Tibial artery (tissue), 4 donors: ENCODE measurements at regions not wholly inside any gene's neighbourhood (a gene's known extent, or its start where the extent isn't known, plus 50 kb on each side); places are given as distances from the start of the nearest gene placed in this dataset.
"Not testable (repeated sequence)": the region's sequence is repeated elsewhere in the genome, so short reads cannot be mapped to it uniquely, and the experiment has no call there.

ENCODE experiments used
- DNase-seq, 2 donors: peaks; one replicate each; pipeline ENCODE4 v3.0.0-alpha.2; 2019
- H3K27ac ChIP-seq, 2 donors: fragments of 200-600 bp; sonication (generic) in 1 of 2; 1 replicate in 1 of 2; 2 replicates in 1 of 2; pipeline ENCODE4 v1.5.1; 2018 to 2019; ENCODE audit warnings: mild to moderate bottlenecking in 1 of 2
- H3K27me3 ChIP-seq, 2 donors: fragments of 200-600 bp; sonication (generic) in 1 of 2; one replicate each; pipeline versions ENCODE4 v1.5.1 to v1.6.0; 2016 to 2019
- H3K36me3 ChIP-seq, 3 donors: fragments of 200-600 bp; sonication (generic) in 2 of 3; one replicate each; pipeline ENCODE4 v1.5.1; 2016 to 2019; ENCODE audit warnings: mild to moderate bottlenecking in 2 of 3
- H3K4me1 ChIP-seq, 4 donors: fragments of 200-600 bp; sonication (generic) in 2 of 4; 1 replicate in 3 of 4; 2 replicates in 1 of 4; pipeline ENCODE4 v1.5.1; 2016 to 2019
- H3K4me3 ChIP-seq, 2 donors: fragments of 200-600 bp; sonication (generic) in 1 of 2; 1 replicate in 1 of 2; 2 replicates in 1 of 2; pipeline ENCODE4 v1.5.1; 2018 to 2019; ENCODE audit warnings: mild to moderate bottlenecking in 2 of 2
- H3K9me3 ChIP-seq, 3 donors: fragments of 200-600 bp; sonication (generic) in 1 of 3; one replicate each; pipeline ENCODE4 v1.5.1; 2016 to 2019
- CTCF ChIP-seq, 2 experiments: fragments of 200-600 bp in 1 of 2; fragments of 450-650 bp in 1 of 2; IDR thresholded peaks; one replicate each; pipeline ENCODE4 v1.5.1; 2017 to 2019; ENCODE audit warnings: antibody characterized with exemption in 2 of 2, mild to moderate bottlenecking in 1 of 2, moderate library complexity in 1 of 2
- intact Hi-C: fragments of 100-400 bp; cut with DNase I; formaldehyde crosslinking; loops from one replicate; pipeline ENCODE4 v1.15.0; 2023; ENCODE audit warnings: low total_unique reads

- H3K9me3 ChIP-seq = no peaks in the 10 kb centered on the region
- intact Hi-C loops = no loop called here
Observed at GRCh38 chr2:14991723-14992122, 359.2 kb downstream of the LRATD1 start.

GRCh38 chr2:14994721-14995120, 362.2 kb downstream of the LRATD1 start:
- Histone ChIP-seq H3K4me1 (no peaks in the 10 kb centered on the region), H3K27me3 (no peaks in the 10 kb centered on the region), H3K9me3 (no peaks in the 10 kb centered on the region), H3K4me3 (no peak overlapping the region), H3K36me3 (no peaks in the 10 kb centered on the region), H3K27ac (no peak overlapping the region)
- intact Hi-C loops = no loop called here
- no peak for TF ChIP-seq CTCF (IDR thresholded peaks at IDR 0.05)
- no peak for DNase-seq

More at GRCh38 chr2:14991723-14992122, 359.2 kb downstream of the LRATD1 start:
- Histone ChIP-seq H3K27me3 (no peaks in the 10 kb centered on the region), H3K36me3 (no peaks in the 10 kb centered on the region), H3K4me3 (no peak overlapping the region), H3K27ac (no peak overlapping the region), H3K4me1 (no peaks in the 10 kb centered on the region)
- DNase-seq = no peak
- no peak for TF ChIP-seq CTCF (IDR thresholded peaks at IDR 0.05)

DNA sequence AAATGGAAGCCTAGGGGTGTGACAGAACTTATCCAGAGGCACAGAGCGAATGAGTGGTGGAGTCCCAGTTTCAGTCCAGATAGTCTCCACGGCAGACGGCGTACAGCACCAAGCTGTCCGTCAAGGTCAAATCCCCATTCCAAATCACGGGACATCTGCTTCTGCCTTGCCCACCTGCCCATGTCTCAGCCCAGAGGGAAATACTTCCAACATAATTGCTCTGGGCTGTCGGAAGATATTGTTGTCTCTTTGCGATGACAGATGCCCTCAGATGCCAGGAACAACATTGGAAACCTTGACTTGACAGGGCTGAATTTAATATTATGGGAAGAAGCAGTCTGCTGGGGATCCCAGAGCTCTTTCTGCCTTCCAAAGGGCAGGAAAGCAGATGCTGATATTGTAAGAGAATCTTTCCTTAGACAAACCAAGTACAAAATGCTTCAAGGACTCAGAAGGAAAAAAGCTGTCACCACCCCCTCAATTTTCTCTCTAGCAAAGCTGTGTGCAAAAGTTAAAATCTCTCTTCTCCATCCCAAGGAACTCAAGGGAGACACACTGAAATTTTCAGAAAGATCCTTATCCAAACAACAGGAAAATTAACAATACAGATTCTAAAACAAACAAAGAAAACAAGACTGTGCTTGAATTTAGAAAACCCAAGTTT, 364.0 kb downstream of the LRATD1 start:
- Histone ChIP-seq H3K4me3 (no peak overlapping the region), H3K36me3 (no peaks in the 10 kb centered on the region), H3K9me3 (no peaks in the 10 kb centered on the region), H3K4me1 (no peaks in the 10 kb centered on the region), H3K27me3 (no peaks in the 10 kb centered on the region), H3K27ac (no peak overlapping the region)
- no peak for DNase-seq
- intact Hi-C loops = no loop called here
- no peak for TF ChIP-seq CTCF (IDR thresholded peaks at IDR 0.05)

GRCh38 chr2:14998546-14998945, 366.0 kb downstream of the LRATD1 start:
- H3K4me3 ChIP-seq = no peak overlapping the region
- intact Hi-C loops = no loop called here
- no peak for DNase-seq
- H3K27me3 ChIP-seq = no peaks in the 10 kb centered on the region
- no peak overlapping the region for H3K27ac ChIP-seq
- no peaks in the 10 kb centered on the region for H3K9me3 ChIP-seq
- H3K4me1 ChIP-seq = no peaks in the 10 kb centered on the region
- no peak for TF ChIP-seq CTCF (IDR thresholded peaks at IDR 0.05)
- H3K36me3 ChIP-seq = no peaks in the 10 kb centered on the region

- no peak for DNase-seq
- Histone ChIP-seq H3K36me3 (no peaks in the 10 kb centered on the region), H3K27ac (no peak overlapping the region), H3K4me3 (no peak overlapping the region), H3K27me3 (no peaks in the 10 kb centered on the region), H3K9me3 (no peaks in the 10 kb centered on the region), H3K4me1 (no peaks in the 10 kb centered on the region)
- TF ChIP-seq CTCF (IDR thresholded peaks at IDR 0.05) = no peak
- intact Hi-C loops = no loop called here
Observed at GRCh38 chr2:14999114-14999661, 366.7 kb downstream of the LRATD1 start.

DNA sequence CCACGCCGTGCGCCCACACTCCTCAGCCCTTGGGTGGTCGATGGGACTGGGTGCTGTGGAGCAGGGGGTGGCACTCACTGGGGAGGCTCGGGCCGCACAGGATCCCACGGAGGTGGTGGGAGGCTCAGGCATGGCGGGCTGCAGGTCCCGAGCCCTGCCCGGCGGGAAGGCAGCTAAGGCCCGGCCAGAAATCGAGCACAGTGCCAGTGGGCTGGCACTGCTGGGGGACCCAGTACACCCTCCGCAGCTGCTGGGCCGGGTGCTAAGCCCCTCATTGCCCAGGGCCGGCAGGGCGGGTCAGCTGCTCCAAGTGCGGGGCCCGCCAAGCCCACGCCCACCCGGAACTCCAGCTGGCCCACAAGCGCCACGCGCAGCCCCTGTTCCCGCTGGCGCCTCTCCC, 370.0 kb downstream of the LRATD1 start:
- intact Hi-C loops, H3K4me3 ChIP-seq, DNase-seq: not testable (repeated sequence)

More for the DNA sequence above, 370.0 kb downstream of the LRATD1 start:
- H3K9me3 ChIP-seq, H3K27ac ChIP-seq, H3K4me1 ChIP-seq, H3K27me3 ChIP-seq, H3K36me3 ChIP-seq: not testable (repeated sequence)
